KMS-11 (cell line): ENCODE measurements at regions not wholly inside any gene's neighbourhood (a gene's known extent, or its start where the extent isn't known, plus 50 kb on each side); places are given as distances from the start of the nearest gene placed in this dataset.

ENCODE experiments used
- H2AFZ ChIP-seq: fragments of 200-600 bp; sonication (generic); 2 replicates; pipeline ENCODE4 v1.6.1; 2016; ENCODE audit warnings: antibody characterized with exemption, mixed run types, low read depth
- H3K27ac ChIP-seq: fragments of 200-600 bp; sonication (generic); 2 replicates; pipeline ENCODE4 v1.6.1; 2016; ENCODE audit warnings: mild to moderate bottlenecking, mixed run types
- H3K27me3 ChIP-seq: fragments of 200-600 bp; sonication (generic); 2 replicates; pipeline ENCODE4 v1.6.1; 2017; ENCODE audit warnings: mild to moderate bottlenecking, low read depth, mixed run types, moderate library complexity; ENCODE audit not compliant: insufficient read depth
- H3K36me3 ChIP-seq: fragments of 200-600 bp; sonication (generic); 2 replicates; pipeline ENCODE4 v1.6.1; 2017; ENCODE audit warnings: mild to moderate bottlenecking, mixed run types; ENCODE audit not compliant: insufficient read depth
- H3K4me1 ChIP-seq: fragments of 200-600 bp; sonication (generic); 2 replicates; pipeline ENCODE4 v1.6.1; 2016; ENCODE audit warnings: mild to moderate bottlenecking, low read depth, mixed run types; ENCODE audit not compliant: poor library complexity, severe bottlenecking
- H3K4me2 ChIP-seq: fragments of 200-600 bp; sonication (generic); 2 replicates; pipeline ENCODE4 v1.7.0; 2016; ENCODE audit warnings: mild to moderate bottlenecking, mixed run types
- H3K4me3 ChIP-seq: fragments of 200-600 bp; sonication (generic); IDR thresholded peaks from 2 replicates; pipeline ENCODE4 v1.6.1; 2017; ENCODE audit warnings: low read depth, low read length, mixed read lengths; ENCODE audit not compliant: insufficient read depth
- H3K79me2 ChIP-seq: fragments of 200-600 bp; sonication (generic); 2 replicates; pipeline ENCODE4 v1.6.1; 2016; ENCODE audit warnings: low read depth, mixed run types; ENCODE audit not compliant: insufficient read depth
- H3K9ac ChIP-seq: fragments of 200-600 bp; sonication (generic); 2 replicates; pipeline ENCODE4 v1.6.1; 2016; ENCODE audit warnings: mild to moderate bottlenecking, mixed run types
- H4K20me1 ChIP-seq: fragments of 200-600 bp; sonication (generic); 2 replicates; pipeline ENCODE4 v1.6.1; 2016; ENCODE audit warnings: mild to moderate bottlenecking, mixed run types; ENCODE audit not compliant: insufficient read depth
- TF ChIP-seq, protein P1 (sequence below): fragments of 200-600 bp; sonication (generic); conservative IDR thresholded peaks from 2 replicates; pipeline ENCODE4 v1.6.1; 2017; ENCODE audit warnings: low read depth, mild to moderate bottlenecking, antibody characterized with exemption, low read length, moderate library complexity, mixed read lengths

DNA sequence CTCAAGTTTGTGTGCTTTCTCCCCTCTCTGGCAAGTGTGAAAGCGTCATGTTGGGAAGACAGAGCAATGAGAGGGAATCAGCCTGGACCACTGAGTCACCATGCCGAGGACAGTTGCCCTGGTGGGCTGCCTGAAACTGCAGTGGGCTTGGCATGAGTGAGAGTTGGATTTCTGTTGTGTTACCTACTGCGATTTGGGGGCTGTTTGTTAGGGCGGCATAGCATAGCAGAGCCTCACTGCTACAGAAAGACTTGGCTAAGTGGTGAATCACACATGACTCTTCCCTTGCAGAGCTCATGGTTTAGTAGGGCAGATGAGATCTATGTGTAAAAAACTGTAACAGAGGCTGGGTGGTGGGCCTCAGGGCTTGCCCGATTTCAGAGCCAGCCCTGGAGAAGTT lies 324.6 kb downstream of the C16orf95 start:
- Histone ChIP-seq H4K20me1 (no peaks in the 10 kb centered on the region), H3K36me3 (no peaks in the 10 kb centered on the region), H3K4me3 (no peak overlapping the region), H3K4me1 (no peaks in the 10 kb centered on the region), H3K9ac (no peak overlapping the region), H2AFZ (no peak overlapping the region), H3K27ac (no peak overlapping the region), H3K27me3 (peaks cover 20% of the 10 kb centered on the region; the same call in 1 of the 2 replicates), H3K4me2 (no peak overlapping the region), H3K79me2 (no peaks in the 10 kb centered on the region)
- TF ChIP-seq, protein P1, sequence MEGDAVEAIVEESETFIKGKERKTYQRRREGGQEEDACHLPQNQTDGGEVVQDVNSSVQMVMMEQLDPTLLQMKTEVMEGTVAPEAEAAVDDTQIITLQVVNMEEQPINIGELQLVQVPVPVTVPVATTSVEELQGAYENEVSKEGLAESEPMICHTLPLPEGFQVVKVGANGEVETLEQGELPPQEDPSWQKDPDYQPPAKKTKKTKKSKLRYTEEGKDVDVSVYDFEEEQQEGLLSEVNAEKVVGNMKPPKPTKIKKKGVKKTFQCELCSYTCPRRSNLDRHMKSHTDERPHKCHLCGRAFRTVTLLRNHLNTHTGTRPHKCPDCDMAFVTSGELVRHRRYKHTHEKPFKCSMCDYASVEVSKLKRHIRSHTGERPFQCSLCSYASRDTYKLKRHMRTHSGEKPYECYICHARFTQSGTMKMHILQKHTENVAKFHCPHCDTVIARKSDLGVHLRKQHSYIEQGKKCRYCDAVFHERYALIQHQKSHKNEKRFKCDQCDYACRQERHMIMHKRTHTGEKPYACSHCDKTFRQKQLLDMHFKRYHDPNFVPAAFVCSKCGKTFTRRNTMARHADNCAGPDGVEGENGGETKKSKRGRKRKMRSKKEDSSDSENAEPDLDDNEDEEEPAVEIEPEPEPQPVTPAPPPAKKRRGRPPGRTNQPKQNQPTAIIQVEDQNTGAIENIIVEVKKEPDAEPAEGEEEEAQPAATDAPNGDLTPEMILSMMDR, result no peak

DNA sequence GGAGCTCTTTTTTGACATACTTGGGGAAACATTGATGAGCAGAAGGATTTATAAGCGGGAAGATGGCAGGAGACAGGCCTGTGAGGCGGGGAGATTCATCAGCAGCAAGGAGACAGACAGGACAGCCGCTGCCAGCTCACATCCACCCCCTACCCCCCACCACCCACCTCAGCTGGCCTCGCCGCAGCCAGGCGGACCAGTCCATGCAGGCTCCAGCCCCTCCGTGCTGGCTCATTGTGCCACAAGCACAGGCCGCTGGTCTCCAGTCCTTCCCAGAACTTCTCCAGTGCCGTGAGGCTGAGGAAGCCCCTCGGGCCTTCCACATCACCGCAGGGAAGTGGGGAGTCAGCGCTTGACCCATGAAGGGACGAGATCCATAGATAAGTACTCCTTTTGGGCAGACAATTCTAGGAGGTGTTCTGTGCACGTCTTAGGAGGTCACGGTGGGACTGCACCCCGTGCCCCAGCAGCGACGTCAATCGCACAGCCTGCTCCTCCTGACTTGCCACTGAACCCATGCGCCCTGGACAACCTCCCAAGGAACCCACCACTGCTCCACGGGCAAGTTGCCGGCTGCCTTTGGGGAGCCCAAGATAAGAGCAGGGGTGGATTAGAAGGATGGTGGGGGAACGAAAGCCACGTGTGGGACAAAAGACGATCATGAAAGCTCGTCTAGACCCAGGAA lies 323.6 kb downstream of the C16orf95 start:
- H3K9ac ChIP-seq, result no peak overlapping the region
- H3K36me3 ChIP-seq, result no peaks in the 10 kb centered on the region
- H4K20me1 ChIP-seq, result no peaks in the 10 kb centered on the region
- H3K79me2 ChIP-seq, result no peaks in the 10 kb centered on the region
- H3K4me1 ChIP-seq, result no peaks in the 10 kb centered on the region
- no peak overlapping the region for H2AFZ ChIP-seq
- no peak overlapping the region for H3K27ac ChIP-seq
- no peak overlapping the region for H3K4me3 ChIP-seq
- no peak overlapping the region for H3K4me2 ChIP-seq
- TF ChIP-seq, protein P1, result no peak
- H3K27me3 ChIP-seq, result peaks cover 22% of the 10 kb centered on the region; the same call in 1 of the 2 replicates

DNA sequence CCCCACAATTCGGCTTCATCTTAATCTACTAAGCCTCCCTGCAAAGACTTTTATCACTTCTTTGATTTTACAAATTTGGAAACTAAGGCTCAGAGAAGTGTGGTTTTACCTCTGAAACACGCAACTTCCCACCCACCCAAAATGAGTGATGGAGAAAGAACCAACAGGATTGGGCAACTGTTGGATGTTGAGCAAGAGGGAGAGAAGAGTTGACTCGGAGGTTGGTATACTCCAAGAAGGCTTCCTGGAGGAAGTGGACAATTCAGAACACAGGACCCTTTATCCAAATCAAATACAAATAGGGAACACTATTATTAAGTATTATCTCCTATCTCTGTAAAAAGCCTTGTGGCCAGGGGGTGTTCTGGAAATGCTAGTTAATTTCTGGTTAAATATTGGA lies 323.0 kb downstream of the C16orf95 start:
- H3K9ac ChIP-seq, result no peak overlapping the region
- H3K4me2 ChIP-seq, result no peak overlapping the region
- no peaks in the 10 kb centered on the region for H4K20me1 ChIP-seq
- no peak overlapping the region for H2AFZ ChIP-seq
- H3K79me2 ChIP-seq, result no peaks in the 10 kb centered on the region
- H3K4me3 ChIP-seq, result no peak overlapping the region
- peaks cover 22% of the 10 kb centered on the region; the same call in 1 of the 2 replicates for H3K27me3 ChIP-seq
- TF ChIP-seq, protein P1, result no peak
- H3K36me3 ChIP-seq, result no peaks in the 10 kb centered on the region
- H3K4me1 ChIP-seq, result no peaks in the 10 kb centered on the region
- H3K27ac ChIP-seq, result no peak overlapping the region

DNA sequence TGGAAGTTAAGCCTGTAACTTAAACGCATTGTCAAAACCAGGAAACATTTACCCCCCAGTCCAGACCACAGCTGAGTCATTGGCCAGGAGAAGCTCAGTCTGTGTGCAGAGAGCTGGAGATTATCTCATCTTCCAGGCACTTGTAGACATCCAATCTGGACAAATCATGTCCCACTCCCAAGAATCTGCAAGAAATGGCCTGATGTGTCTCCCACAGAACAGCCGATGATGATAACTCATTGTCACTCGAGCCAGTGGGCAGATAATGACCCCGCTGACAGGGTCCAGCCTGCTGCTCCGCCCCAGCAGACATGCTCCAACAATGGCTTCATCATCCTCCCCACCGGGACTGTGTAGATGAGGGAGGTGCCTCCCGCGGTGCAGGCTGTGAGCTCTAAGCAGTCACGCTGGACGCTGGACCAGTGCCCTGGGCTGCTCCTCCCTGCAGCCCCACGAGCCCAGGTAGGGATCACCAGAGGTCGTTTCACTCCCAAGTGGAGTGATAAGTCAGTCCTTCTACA lies 322.5 kb downstream of the C16orf95 start:
- Histone ChIP-seq H3K27me3 (peaks cover 22% of the 10 kb centered on the region; the same call in 1 of the 2 replicates), H3K27ac (no peak overlapping the region), H3K4me1 (no peaks in the 10 kb centered on the region), H3K4me3 (no peak overlapping the region), H4K20me1 (no peaks in the 10 kb centered on the region), H3K36me3 (no peaks in the 10 kb centered on the region), H3K4me2 (no peak overlapping the region), H2AFZ (no peak overlapping the region), H3K9ac (no peak overlapping the region), H3K79me2 (no peaks in the 10 kb centered on the region)
- TF ChIP-seq, protein P1, result no peak
